Nephron (organoid): ENCODE measurements at regions not wholly inside any gene's neighbourhood (a gene's known extent, or its start where the extent isn't known, plus 50 kb on each side); places are given as distances from the start of the nearest gene placed in this dataset.
"Not testable (repeated sequence)": the region's sequence is repeated elsewhere in the genome, so short reads cannot be mapped to it uniquely, and the experiment has no call there.

Experiments used
- H3K27ac Mint-ChIP-seq, 3 experiments: 2 replicates each; pipeline ENCODE4 v1.8.0; 2020; ENCODE audit warnings: mixed read lengths in 3 of 3, mild to moderate bottlenecking in 2 of 3, moderate library complexity in 1 of 3
- H3K27me3 Mint-ChIP-seq: 2 replicates; pipeline ENCODE4 v1.8.0; 2021; ENCODE audit warnings: low read depth, mild to moderate bottlenecking, moderate library complexity, mixed read lengths
- H3K36me3 Mint-ChIP-seq: 2 replicates; pipeline ENCODE4 v1.8.0; 2020; ENCODE audit warnings: low read depth, mixed read lengths
- H3K4me1 Mint-ChIP-seq: 2 replicates; pipeline ENCODE4 v1.8.0; 2020; ENCODE audit warnings: mixed read lengths
- H3K4me3 Mint-ChIP-seq, 3 experiments: 2 replicates each; pipeline ENCODE4 v1.8.0; 2020; ENCODE audit warnings: mild to moderate bottlenecking in 3 of 3, mixed read lengths in 3 of 3, moderate library complexity in 2 of 3
- H3K9me3 Mint-ChIP-seq: 2 replicates; pipeline ENCODE4 v1.8.0; 2020; ENCODE audit warnings: mixed read lengths
- CTCF ChIP-seq, 3 experiments: fragments of 200-600 bp; sonication (generic); IDR thresholded peaks; one replicate each; pipeline ENCODE4 v1.5.0; 2021; ENCODE audit warnings: antibody characterized with exemption in 3 of 3; ENCODE audit not compliant: unreplicated experiment in 3 of 3

GRCh38 chr6:58055465-58056176, 738.2 kb downstream of the PRIM2 start:
- H3K36me3 Mint-ChIP-seq, H3K4me1 Mint-ChIP-seq, H3K27me3 Mint-ChIP-seq, H3K4me3 Mint-ChIP-seq, H3K27ac Mint-ChIP-seq: not testable (repeated sequence)
- H3K9me3 Mint-ChIP-seq = peaks cover 12% of the 10 kb centered on the region

GRCh38 chr6:58059701-58060100, 742.3 kb downstream of the PRIM2 start:
- H3K27me3 Mint-ChIP-seq, H3K27ac Mint-ChIP-seq, H3K4me1 Mint-ChIP-seq, H3K4me3 Mint-ChIP-seq, H3K36me3 Mint-ChIP-seq: not testable (repeated sequence)
- H3K9me3 Mint-ChIP-seq = peaks cover 14% of the 10 kb centered on the region

GRCh38 chr6:58063542-58063941, 746.1 kb downstream of the PRIM2 start:
- not testable (repeated sequence) for H3K4me3 Mint-ChIP-seq

GRCh38 chr6:58067867-58068548, 750.6 kb downstream of the PRIM2 start:
- not testable (repeated sequence) for H3K27ac Mint-ChIP-seq, H3K9me3 Mint-ChIP-seq, H3K4me1 Mint-ChIP-seq, H3K36me3 Mint-ChIP-seq, H3K4me3 Mint-ChIP-seq, H3K27me3 Mint-ChIP-seq

More at GRCh38 chr6:58063542-58063941, 746.1 kb downstream of the PRIM2 start:
- H3K4me1 Mint-ChIP-seq, H3K9me3 Mint-ChIP-seq, H3K27ac Mint-ChIP-seq, H3K36me3 Mint-ChIP-seq, H3K27me3 Mint-ChIP-seq: not testable (repeated sequence)

- Mint-ChIP-seq H3K4me1 (no peaks in the 10 kb centered on the region), H3K27ac (no peak overlapping the region), H3K4me3 (no peak overlapping the region), H3K9me3 (peaks cover 11% of the 10 kb centered on the region), H3K27me3 (no peaks in the 10 kb centered on the region), H3K36me3 (no peaks in the 10 kb centered on the region)
- TF ChIP-seq CTCF (IDR thresholded peaks at IDR 0.05; ENCODE audit: unreplicated experiment in 3 of 3) = no peak
Measured at GRCh38 chr6:58073263-58073662, 755.8 kb downstream of the PRIM2 start.

GRCh38 chr6:58090067-58090466, 772.6 kb downstream of the PRIM2 start:
- H3K36me3 Mint-ChIP-seq, H3K27me3 Mint-ChIP-seq, H3K27ac Mint-ChIP-seq, H3K4me1 Mint-ChIP-seq, H3K4me3 Mint-ChIP-seq: not testable (repeated sequence)
- H3K9me3 Mint-ChIP-seq = peaks cover 14% of the 10 kb centered on the region

GRCh38 chr6:58097251-58097650, 779.8 kb downstream of the PRIM2 start:
- H3K4me3 Mint-ChIP-seq, H3K27me3 Mint-ChIP-seq, H3K27ac Mint-ChIP-seq, H3K4me1 Mint-ChIP-seq, H3K36me3 Mint-ChIP-seq: not testable (repeated sequence)
- peaks cover 22% of the 10 kb centered on the region for H3K9me3 Mint-ChIP-seq

- Mint-ChIP-seq H3K4me3 (no peak overlapping the region), H3K27ac (no peak overlapping the region), H3K4me1 (no peaks in the 10 kb centered on the region), H3K9me3 (peaks cover 17% of the 10 kb centered on the region), H3K36me3 (no peaks in the 10 kb centered on the region), H3K27me3 (no peaks in the 10 kb centered on the region)
- TF ChIP-seq CTCF (IDR thresholded peaks at IDR 0.05; ENCODE audit: unreplicated experiment in 3 of 3) = no peak
Measured at GRCh38 chr6:58113960-58114359, 796.5 kb downstream of the PRIM2 start.

- not testable (repeated sequence) for H3K4me1 Mint-ChIP-seq, H3K36me3 Mint-ChIP-seq, H3K27me3 Mint-ChIP-seq, H3K27ac Mint-ChIP-seq, H3K4me3 Mint-ChIP-seq
- peaks cover 19% of the 10 kb centered on the region for H3K9me3 Mint-ChIP-seq
Measured at GRCh38 chr6:58117162-58117561, 799.7 kb downstream of the PRIM2 start.

GRCh38 chr6:58121616-58122015, 804.2 kb downstream of the PRIM2 start:
- not testable (repeated sequence) for H3K4me1 Mint-ChIP-seq, H3K27me3 Mint-ChIP-seq, H3K27ac Mint-ChIP-seq, H3K36me3 Mint-ChIP-seq, H3K4me3 Mint-ChIP-seq
- peaks cover 10% of the 10 kb centered on the region for H3K9me3 Mint-ChIP-seq

GRCh38 chr6:58123770-58124169, 806.3 kb downstream of the PRIM2 start:
- not testable (repeated sequence) for H3K9me3 Mint-ChIP-seq, H3K4me1 Mint-ChIP-seq, H3K4me3 Mint-ChIP-seq, H3K27me3 Mint-ChIP-seq, H3K36me3 Mint-ChIP-seq, H3K27ac Mint-ChIP-seq

GRCh38 chr6:58128549-58128948, 811.1 kb downstream of the PRIM2 start:
- not testable (repeated sequence) for H3K27ac Mint-ChIP-seq, H3K4me3 Mint-ChIP-seq, H3K36me3 Mint-ChIP-seq, H3K4me1 Mint-ChIP-seq, H3K27me3 Mint-ChIP-seq
- peaks cover 29% of the 10 kb centered on the region for H3K9me3 Mint-ChIP-seq

GRCh38 chr6:58129098-58129497, 811.7 kb downstream of the PRIM2 start:
- peaks cover 27% of the 10 kb centered on the region for H3K9me3 Mint-ChIP-seq
- H3K4me3 Mint-ChIP-seq = not testable (repeated sequence)

More at GRCh38 chr6:58129098-58129497, 811.7 kb downstream of the PRIM2 start:
- H3K4me1 Mint-ChIP-seq, H3K27ac Mint-ChIP-seq, H3K36me3 Mint-ChIP-seq, H3K27me3 Mint-ChIP-seq: not testable (repeated sequence)
